HepG2 (cell line): ENCODE measurements at regions not wholly inside any gene's neighbourhood (a gene's known extent, or its start where the extent isn't known, plus 50 kb on each side); places are given as distances from the start of the nearest gene placed in this dataset.

Experiments
- ATAC-seq: fragments of 200-7000 bp; cut with Tn5 transposase; 3 replicates; pipeline ENCODE4 v1.9.1; 2020; ENCODE audit warnings: mild to moderate bottlenecking, moderate library complexity
- BruUV-seq: library from RNA; stranded (reverse); fragments of 400-500 nt; replicated peaks from 2 replicates; lab custom pipeline; 2021; lab: Mats Ljungman, UMichigan
- CTCF ChIA-PET: fragments of 300-600 bp; formaldehyde crosslinking; extraction: SDS; loops from one replicate; lab custom pipeline; 2021; ENCODE audit warnings: low total read pairs, inconsistent platforms, low intra/inter-chr PET ratio; lab: Yijun Ruan, JAX
- POLR2A ChIA-PET: fragments of 350-600 bp; sonication (Branson Sonifier 250); formaldehyde crosslinking; loops from one replicate; lab custom pipeline; 2020; ENCODE audit warnings: antibody characterized with exemption, inconsistent platforms; lab: Yijun Ruan, JAX
- DNase-seq: peaks from one replicate; pipeline ENCODE4 v3.0.0-alpha.2; 2015; ENCODE audit warnings: low spot score
- FAIRE-seq: peaks from 3 replicates; lab custom pipeline; 2011; peaks lifted over from hg19 to GRCh38; lab: Jason Lieb, UNC
- H2AFZ ChIP-seq: one replicate; pipeline ENCODE4 v1.6.1; 2011; ENCODE audit warnings: low read length, inconsistent platforms
- H3K27ac ChIP-seq: fragments of 300-600 bp; 3 replicates; pipeline ENCODE4 v1.8.0; 2011; ENCODE audit warnings: mixed run types, mild to moderate bottlenecking, mixed read lengths, low read length, inconsistent platforms; ENCODE audit not compliant: insufficient read depth; ENCODE audit errors: extremely low read length
- H3K27me3 ChIP-seq, 2 experiments: fragments of 200-600 bp in 1 of 2; 2 replicates in 1 of 2; 3 replicates in 1 of 2; pipeline versions ENCODE4 v1.6.0 to v1.8.0; 2011; ENCODE audit warnings: low read length in 2 of 2, mild to moderate bottlenecking in 2 of 2, moderate library complexity in 2 of 2, inconsistent platforms in 1 of 2; ENCODE audit not compliant: insufficient read depth in 2 of 2, control insufficient read depth in 1 of 2
- H3K36me3 ChIP-seq, 2 experiments: fragments of 200-600 bp in 1 of 2; replicated peaks in 1 of 2; 2 replicates in 1 of 2; 3 replicates in 1 of 2; pipeline versions ENCODE4 v1.5.1 to v1.8.0; 2011; ENCODE audit warnings: low read length in 2 of 2, inconsistent platforms in 1 of 2; ENCODE audit not compliant: insufficient read depth in 2 of 2, control insufficient read depth in 1 of 2
- H3K4me1 ChIP-seq: 2 replicates; pipeline ENCODE4 v1.5.1; 2012; ENCODE audit warnings: low read length, inconsistent platforms; ENCODE audit not compliant: insufficient read depth
- H3K4me2 ChIP-seq: 2 replicates; pipeline ENCODE4 v1.6.0; 2011; ENCODE audit warnings: low read depth, low read length, inconsistent platforms
- H3K4me3 ChIP-seq, 3 experiments: fragments of 200-600 bp in 1 of 3; sonication (generic), shearing (Covaris generic) in 1 of 3; replicated peaks in 1 of 3; 2 replicates each; pipeline ENCODE4 v1.5.1; 2011 to 2016; ENCODE audit warnings: low read length in 3 of 3, inconsistent platforms in 2 of 3, low read depth in 2 of 3, mild to moderate bottlenecking in 2 of 3, control low read depth in 1 of 3, mixed read lengths in 1 of 3; ENCODE audit not compliant: insufficient read depth in 1 of 3
- H3K79me2 ChIP-seq: one replicate; pipeline ENCODE4 v1.6.1; 2011; ENCODE audit warnings: low read length, inconsistent platforms; ENCODE audit not compliant: insufficient read depth
- H3K9ac ChIP-seq: 2 replicates; pipeline ENCODE4 v1.6.0; 2011; ENCODE audit warnings: mild to moderate bottlenecking, low read depth, low read length, inconsistent platforms; ENCODE audit not compliant: insufficient read depth
- H3K9me3 ChIP-seq: 2 replicates; pipeline ENCODE4 v1.5.1; 2012; ENCODE audit warnings: mild to moderate bottlenecking, low read length
- H4K20me1 ChIP-seq: 2 replicates; pipeline ENCODE4 v1.6.0; 2011; ENCODE audit warnings: inconsistent platforms, mild to moderate bottlenecking, low read length, moderate library complexity; ENCODE audit not compliant: insufficient read depth
- DRAP1 ChIP-seq: IDR thresholded peaks from 2 replicates; pipeline ENCODE4 v1.6.1; 2016; ENCODE audit warnings: missing genetic modification reagents, missing compliant biosample characterization
- HMGA1 ChIP-seq: sonication (generic); formaldehyde crosslinking; conservative IDR thresholded peaks from 2 replicates; pipeline ENCODE4 v1.4.0; 2020; ENCODE audit warnings: missing genetic modification reagents
- HNRNPUL1 ChIP-seq: fragments of 200-400 bp; formaldehyde crosslinking; IDR thresholded peaks from 2 replicates; pipeline ENCODE4 v1.6.1; 2017; ENCODE audit warnings: low read depth, mild to moderate bottlenecking, low read length, moderate library complexity
- SAP130 ChIP-seq: IDR thresholded peaks from 2 replicates; pipeline ENCODE4 v1.6.1; 2016; ENCODE audit warnings: low read depth
- TBL1XR1 ChIP-seq: fragments of 150-350 bp; IDR thresholded peaks from 2 replicates; pipeline ENCODE4 v1.6.1; 2014; ENCODE audit warnings: borderline replicate concordance, low read length; ENCODE audit not compliant: partially characterized antibody
- TRIM22 ChIP-seq: fragments of 450-650 bp; IDR thresholded peaks from 2 replicates; pipeline ENCODE4 v1.6.1; 2017
- UBTF ChIP-seq: sonication (generic); formaldehyde crosslinking; IDR thresholded peaks from 2 replicates; pipeline ENCODE4 v1.4.0; 2020; ENCODE audit warnings: mild to moderate bottlenecking, missing genetic modification reagents
- ZC3H4 ChIP-seq: sonication (generic); formaldehyde crosslinking; IDR thresholded peaks from 2 replicates; pipeline ENCODE4 v1.4.0; 2020; ENCODE audit warnings: missing genetic modification reagents, borderline replicate concordance
- ZNF234 ChIP-seq: sonication (generic); formaldehyde crosslinking; conservative IDR thresholded peaks from 2 replicates; pipeline ENCODE4 v1.5.1; 2020; ENCODE audit warnings: mild to moderate bottlenecking, missing genetic modification reagents
- ZNF501 ChIP-seq: sonication (generic); formaldehyde crosslinking; IDR thresholded peaks from 2 replicates; pipeline ENCODE4 v1.5.1; 2020; ENCODE audit warnings: mild to moderate bottlenecking, moderate library complexity, missing genetic modification reagents
- ZNF629 ChIP-seq: sonication (generic); formaldehyde crosslinking; conservative IDR thresholded peaks from 2 replicates; pipeline ENCODE4 v1.5.0; 2020; ENCODE audit warnings: missing genetic modification reagents
- ZNF761 ChIP-seq: sonication (generic); formaldehyde crosslinking; conservative IDR thresholded peaks from 2 replicates; pipeline ENCODE4 v1.4.0; 2020; ENCODE audit warnings: mild to moderate bottlenecking, missing genetic modification reagents
- ZNF776 ChIP-seq: sonication (generic); formaldehyde crosslinking; IDR thresholded peaks from 2 replicates; pipeline ENCODE4 v1.4.0; 2020; ENCODE audit warnings: mild to moderate bottlenecking, missing genetic modification reagents
- ZSCAN31 ChIP-seq: sonication (generic); formaldehyde crosslinking; IDR thresholded peaks from 2 replicates; pipeline ENCODE4 v1.5.0; 2020; ENCODE audit warnings: low read depth, mild to moderate bottlenecking, missing genetic modification reagents
- WGBS: methylation state at CpG from one replicate; pipeline ENCODE4 v1.1.6; 2017; ENCODE audit warnings: low lambda C conversion rate; 5-methylcytosine and 5-hydroxymethylcytosine counted together
- in situ Hi-C: cut with HindIII; loops from 2 replicates; pipeline ENCODE4 v1.10.0; 2017; ENCODE audit warnings: low pct_unique_long_range_greater_than_20kb; ENCODE audit not compliant: extremely low pct_ligation_motif_present
- intact Hi-C: fragments of 100-400 bp; cut with micrococcal nuclease; formaldehyde crosslinking; loops from one replicate; pipeline ENCODE4 v1.10.0; 2022; ENCODE audit not compliant: unreplicated experiment
- TF ChIP-seq, protein P1 (sequence below): sonication (generic); formaldehyde crosslinking; IDR thresholded peaks from 2 replicates; pipeline ENCODE4 v1.4.0; 2020; ENCODE audit warnings: missing genetic modification reagents, borderline replicate concordance
- TF ChIP-seq, protein P2 (sequence below): sonication (generic); formaldehyde crosslinking; IDR thresholded peaks from 2 replicates; pipeline ENCODE4 v1.5.1; 2020; ENCODE audit warnings: mild to moderate bottlenecking, missing genetic modification reagents

GRCh38 chr3:89043406-89043932 lies 64.0 kb upstream of the EPHA3 start:
- intact Hi-C loops: no loop called here
- no TSS peak for BruUV-seq
- no peaks in the 10 kb centered on the region for H4K20me1 ChIP-seq
- no peaks in the 10 kb centered on the region for H3K9me3 ChIP-seq
- H2AFZ ChIP-seq: no peak overlapping the region
- DNase-seq (no peak), ATAC-seq (no peak), FAIRE-seq (no peak)
- ChIA-PET CTCF (no interaction called here), POLR2A (no interaction called here)
- no peak overlapping the region for H3K27ac ChIP-seq
- no peaks in the 10 kb centered on the region for H3K4me1 ChIP-seq
- no peaks in the 10 kb centered on the region for H3K36me3 ChIP-seq
- in situ Hi-C loops: no loop called here
- WGBS: 55% methylated on average over 6 of the region's 6 CpGs
- H3K4me3 ChIP-seq: no peak overlapping the region
- H3K4me2 ChIP-seq: no peak overlapping the region
- no peak for TF ChIP-seq ZC3H4 (CRISPR knock-in tag)
- TF ChIP-seq, protein P1, sequence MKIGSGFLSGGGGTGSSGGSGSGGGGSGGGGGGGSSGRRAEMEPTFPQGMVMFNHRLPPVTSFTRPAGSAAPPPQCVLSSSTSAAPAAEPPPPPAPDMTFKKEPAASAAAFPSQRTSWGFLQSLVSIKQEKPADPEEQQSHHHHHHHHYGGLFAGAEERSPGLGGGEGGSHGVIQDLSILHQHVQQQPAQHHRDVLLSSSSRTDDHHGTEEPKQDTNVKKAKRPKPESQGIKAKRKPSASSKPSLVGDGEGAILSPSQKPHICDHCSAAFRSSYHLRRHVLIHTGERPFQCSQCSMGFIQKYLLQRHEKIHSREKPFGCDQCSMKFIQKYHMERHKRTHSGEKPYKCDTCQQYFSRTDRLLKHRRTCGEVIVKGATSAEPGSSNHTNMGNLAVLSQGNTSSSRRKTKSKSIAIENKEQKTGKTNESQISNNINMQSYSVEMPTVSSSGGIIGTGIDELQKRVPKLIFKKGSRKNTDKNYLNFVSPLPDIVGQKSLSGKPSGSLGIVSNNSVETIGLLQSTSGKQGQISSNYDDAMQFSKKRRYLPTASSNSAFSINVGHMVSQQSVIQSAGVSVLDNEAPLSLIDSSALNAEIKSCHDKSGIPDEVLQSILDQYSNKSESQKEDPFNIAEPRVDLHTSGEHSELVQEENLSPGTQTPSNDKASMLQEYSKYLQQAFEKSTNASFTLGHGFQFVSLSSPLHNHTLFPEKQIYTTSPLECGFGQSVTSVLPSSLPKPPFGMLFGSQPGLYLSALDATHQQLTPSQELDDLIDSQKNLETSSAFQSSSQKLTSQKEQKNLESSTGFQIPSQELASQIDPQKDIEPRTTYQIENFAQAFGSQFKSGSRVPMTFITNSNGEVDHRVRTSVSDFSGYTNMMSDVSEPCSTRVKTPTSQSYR (CRISPR knock-in tag): no peak
- TF ChIP-seq HNRNPUL1: no peak
- no peak for TF ChIP-seq ZNF776 (CRISPR knock-in tag)
- TF ChIP-seq ZNF761 (CRISPR knock-in tag): no peak
- no peak for TF ChIP-seq ZNF629 (CRISPR knock-in tag)
- TF ChIP-seq UBTF (CRISPR knock-in tag): no peak
- no peak for TF ChIP-seq ZNF234 (CRISPR knock-in tag)
- TF ChIP-seq DRAP1 (CRISPR knock-in tag): no peak
- no peak for TF ChIP-seq SAP130 (CRISPR knock-in tag)
- no peak for TF ChIP-seq TRIM22
- no peak for TF ChIP-seq ZSCAN31 (CRISPR knock-in tag)
- TF ChIP-seq, protein P2, sequence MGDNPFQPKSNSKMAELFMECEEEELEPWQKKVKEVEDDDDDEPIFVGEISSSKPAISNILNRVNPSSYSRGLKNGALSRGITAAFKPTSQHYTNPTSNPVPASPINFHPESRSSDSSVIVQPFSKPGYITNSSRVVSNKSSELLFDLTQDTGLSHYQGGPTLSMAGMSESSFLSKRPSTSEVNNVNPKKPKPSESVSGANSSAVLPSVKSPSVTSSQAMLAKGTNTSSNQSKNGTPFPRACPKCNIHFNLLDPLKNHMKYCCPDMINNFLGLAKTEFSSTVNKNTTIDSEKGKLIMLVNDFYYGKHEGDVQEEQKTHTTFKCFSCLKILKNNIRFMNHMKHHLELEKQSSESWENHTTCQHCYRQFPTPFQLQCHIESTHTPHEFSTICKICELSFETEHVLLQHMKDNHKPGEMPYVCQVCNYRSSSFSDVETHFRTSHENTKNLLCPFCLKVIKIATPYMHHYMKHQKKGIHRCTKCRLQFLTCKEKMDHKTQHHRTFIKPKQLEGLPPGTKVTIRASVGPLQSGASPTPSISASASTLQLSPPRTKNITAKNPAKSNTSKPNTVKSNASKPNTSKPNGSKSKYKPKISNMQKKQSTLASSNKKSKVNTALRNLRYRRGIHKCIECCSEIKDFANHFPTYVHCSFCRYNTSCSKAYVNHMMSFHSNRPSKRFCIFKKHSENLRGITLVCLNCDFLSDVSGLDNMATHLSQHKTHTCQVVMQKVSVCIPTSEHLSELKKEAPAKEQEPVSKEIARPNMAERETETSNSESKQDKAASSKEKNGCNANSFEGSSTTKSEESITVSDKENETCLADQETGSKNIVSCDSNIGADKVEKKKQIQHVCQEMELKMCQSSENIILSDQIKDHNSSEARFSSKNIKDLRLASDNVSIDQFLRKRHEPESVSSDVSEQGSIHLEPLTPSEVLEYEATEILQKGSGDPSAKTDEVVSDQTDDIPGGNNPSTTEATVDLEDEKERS (CRISPR knock-in tag): no peak
- TF ChIP-seq TBL1XR1: no peak
- no peak for TF ChIP-seq ZNF501 (CRISPR knock-in tag)
- TF ChIP-seq HMGA1: no peak
- H3K9ac ChIP-seq: no peak overlapping the region
- no peaks in the 10 kb centered on the region for H3K27me3 ChIP-seq
- H3K79me2 ChIP-seq: no peaks in the 10 kb centered on the region
